ENCODE measurements at regions not wholly inside any gene's neighbourhood (a gene's known extent, or its start where the extent isn't known, plus 50 kb on each side); places are given as distances from the start of the nearest gene placed in this dataset.

- DNase-seq = no peak
Observed at GRCh38 chr2:19086231-19086651, 272.2 kb downstream of the OSR1 start.

- DNase-seq = no peak
Observed at GRCh38 chr2:19078709-19079108, 279.7 kb downstream of the OSR1 start.

- DNase-seq = no peak
Observed at GRCh38 chr2:19073522-19073921, 284.9 kb downstream of the OSR1 start.

- no peak for DNase-seq
Observed at GRCh38 chr2:19072161-19072560, 286.3 kb downstream of the OSR1 start.

- no peak for DNase-seq
Observed at GRCh38 chr2:19070886-19071285, 287.5 kb downstream of the OSR1 start.

GRCh38 chr2:19068206-19068605 is 290.2 kb downstream of the OSR1 start:
- DNase-seq = no peak

- no peak for DNase-seq
Observed at GRCh38 chr2:19062370-19062769, 296.1 kb downstream of the OSR1 start.

GRCh38 chr2:19059076-19059475 is 299.3 kb downstream of the OSR1 start:
- no peak for DNase-seq

- no peak for DNase-seq
Observed at GRCh38 chr2:19051203-19051831, 307.1 kb downstream of the OSR1 start.

- DNase-seq = no peak
Observed at GRCh38 chr2:19050354-19050753, 308.1 kb downstream of the OSR1 start.

GRCh38 chr2:19048593-19049266 is 309.7 kb downstream of the OSR1 start:
- no peak for DNase-seq

GRCh38 chr2:19046986-19047780 is 311.2 kb downstream of the OSR1 start:
- DNase-seq = no peak

GRCh38 chr2:19045151-19045550 is 313.3 kb downstream of the OSR1 start:
- no peak for DNase-seq

- no peak for DNase-seq
Observed at GRCh38 chr2:19043893-19044292, 314.5 kb downstream of the OSR1 start.

GRCh38 chr2:19041434-19042041 is 316.9 kb downstream of the OSR1 start:
- no peak for DNase-seq

GRCh38 chr2:19038071-19039015 is 320.1 kb downstream of the OSR1 start:
- DNase-seq = no peak

- DNase-seq = no peak
Observed at GRCh38 chr2:19036091-19036490, 322.3 kb downstream of the OSR1 start.

- DNase-seq = no peak
Observed at GRCh38 chr2:19035238-19035637, 323.2 kb downstream of the OSR1 start.

- DNase-seq = no peak
Observed at GRCh38 chr2:19033240-19033639, 325.2 kb downstream of the OSR1 start.

- no peak for DNase-seq
Observed at GRCh38 chr2:19031642-19032041, 326.8 kb downstream of the OSR1 start.

- no peak for DNase-seq
Observed at GRCh38 chr2:19029655-19030054, 328.8 kb downstream of the OSR1 start.

All from CD4-positive, alpha-beta T cell treated with Interleukin-12 subunit alpha and Interleukin-12 subunit beta, for 1 hour (primary cell).